ENCODE measurements at regions not wholly inside any gene's neighbourhood (a gene's known extent, or its start where the extent isn't known, plus 50 kb on each side); places are given as distances from the start of the nearest gene placed in this dataset.

DNA sequence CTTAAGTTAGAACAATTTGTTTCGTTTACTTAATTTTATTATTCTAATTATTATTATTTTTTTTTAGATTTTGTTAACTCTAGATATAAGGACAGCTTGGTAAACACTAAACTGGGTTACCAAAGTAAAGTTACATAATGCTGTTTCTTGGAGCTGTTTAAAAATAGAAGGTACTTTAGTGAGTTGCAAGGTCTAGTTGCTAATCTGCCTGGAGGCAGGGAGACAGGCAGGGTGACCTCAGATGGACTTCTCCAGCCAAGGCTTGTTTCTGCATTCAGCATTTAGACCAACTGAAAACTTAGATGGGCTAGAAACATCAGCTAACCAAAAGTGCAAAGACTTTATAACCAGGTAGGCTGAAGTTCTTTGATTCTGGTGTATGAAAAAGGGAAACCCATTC, 336.4 kb upstream of the GRM7 start:
- Mint-ChIP-seq H3K27me3 (ENCODE audit: low read depth in 3 of 3) (no peaks in the 10 kb centered on the region), H3K4me3 (no peak overlapping the region), H3K4me1 (no peaks in the 10 kb centered on the region), H3K9me3 (peaks cover 0 to 9% (median 5%) of the 10 kb centered on the region in 7 donors), H3K36me3 (no peaks in the 10 kb centered on the region), H3K27ac (no peak overlapping the region)
- Histone ChIP-seq H3K4me2 (replicated peaks; ENCODE audit: extremely low read depth, low read length, poor library complexity, severe bottlenecking) (no peak overlapping the region), H3K36me3 (replicated peaks in 1 of 2; ENCODE audit: control insufficient read depth in 1 of 2, insufficient read depth in 2 of 2, low read length in 2 of 2) (no peaks in the 10 kb centered on the region), H2AFZ (ENCODE audit: insufficient read depth, low read depth, low read length, poor library complexity, severe bottlenecking) (no peak overlapping the region), H3K27ac (ENCODE audit: low read depth in 1 of 2, low read length in 2 of 2) (no peak overlapping the region), H3K9ac (ENCODE audit: insufficient read depth, low read length, poor library complexity, severe bottlenecking) (no peak overlapping the region), H3K79me2 (ENCODE audit: insufficient read depth, low read length) (no peaks in the 10 kb centered on the region), H3K4me3 (replicated peaks in 1 of 3; ENCODE audit: low read depth in 2 of 3, low read length in 3 of 3) (no peak overlapping the region), H3K4me1 (ENCODE audit: control insufficient read depth in 1 of 2, insufficient read depth in 2 of 2, low read length in 2 of 2) (no peaks in the 10 kb centered on the region), H3K9me3 (replicated peaks in 1 of 2; ENCODE audit: control insufficient read depth in 1 of 2, insufficient read depth in 1 of 2, low read length in 2 of 2) (peaks cover 11 to 16% of the 10 kb centered on the region in 2 donors), H3K27me3 (ENCODE audit: control insufficient read depth in 2 of 2, insufficient read depth in 2 of 2, low read length in 2 of 2) (no peaks in the 10 kb centered on the region), H4K20me1 (ENCODE audit: insufficient read depth, low read length) (no peaks in the 10 kb centered on the region)
- intact Hi-C loops (cut with micrococcal nuclease), result no loop called here
- TF ChIP-seq, protein P1, sequence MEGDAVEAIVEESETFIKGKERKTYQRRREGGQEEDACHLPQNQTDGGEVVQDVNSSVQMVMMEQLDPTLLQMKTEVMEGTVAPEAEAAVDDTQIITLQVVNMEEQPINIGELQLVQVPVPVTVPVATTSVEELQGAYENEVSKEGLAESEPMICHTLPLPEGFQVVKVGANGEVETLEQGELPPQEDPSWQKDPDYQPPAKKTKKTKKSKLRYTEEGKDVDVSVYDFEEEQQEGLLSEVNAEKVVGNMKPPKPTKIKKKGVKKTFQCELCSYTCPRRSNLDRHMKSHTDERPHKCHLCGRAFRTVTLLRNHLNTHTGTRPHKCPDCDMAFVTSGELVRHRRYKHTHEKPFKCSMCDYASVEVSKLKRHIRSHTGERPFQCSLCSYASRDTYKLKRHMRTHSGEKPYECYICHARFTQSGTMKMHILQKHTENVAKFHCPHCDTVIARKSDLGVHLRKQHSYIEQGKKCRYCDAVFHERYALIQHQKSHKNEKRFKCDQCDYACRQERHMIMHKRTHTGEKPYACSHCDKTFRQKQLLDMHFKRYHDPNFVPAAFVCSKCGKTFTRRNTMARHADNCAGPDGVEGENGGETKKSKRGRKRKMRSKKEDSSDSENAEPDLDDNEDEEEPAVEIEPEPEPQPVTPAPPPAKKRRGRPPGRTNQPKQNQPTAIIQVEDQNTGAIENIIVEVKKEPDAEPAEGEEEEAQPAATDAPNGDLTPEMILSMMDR (IDR thresholded peaks at IDR 0.05), result no peak
- no peak for DNase-seq
- no CpG with 5 or more reads among the region's 1 CpG for WGBS (ENCODE audit: insufficient coverage)

GRCh38 chr3:6526321-6526720, 334.6 kb upstream of the GRM7 start:
- Mint-ChIP-seq H3K27me3 (ENCODE audit: low read depth in 3 of 3) (no peaks in the 10 kb centered on the region), H3K9me3 (peaks cover 0 to 7% (median 2%) of the 10 kb centered on the region in 7 donors), H3K4me3 (no peak overlapping the region), H3K36me3 (no peaks in the 10 kb centered on the region), H3K4me1 (no peaks in the 10 kb centered on the region), H3K27ac (no peak overlapping the region)
- no peaks in the 10 kb centered on the region for H3K4me1 ChIP-seq (ENCODE audit: control insufficient read depth in 1 of 2, insufficient read depth in 2 of 2, low read length in 2 of 2)
- no peak overlapping the region for H3K27ac ChIP-seq (ENCODE audit: low read depth in 1 of 2, low read length in 2 of 2)
- no peaks in the 10 kb centered on the region for H3K27me3 ChIP-seq (ENCODE audit: control insufficient read depth in 2 of 2, insufficient read depth in 2 of 2, low read length in 2 of 2)
- no peak overlapping the region for H2AFZ ChIP-seq (ENCODE audit: insufficient read depth, low read depth, low read length, poor library complexity, severe bottlenecking)
- intact Hi-C loops (cut with micrococcal nuclease), result no loop called here
- TF ChIP-seq, protein P1 (IDR thresholded peaks at IDR 0.05), result no peak
- no peaks in the 10 kb centered on the region for H3K79me2 ChIP-seq (ENCODE audit: insufficient read depth, low read length)
- no peaks in the 10 kb centered on the region for H4K20me1 ChIP-seq (ENCODE audit: insufficient read depth, low read length)
- no peaks in the 10 kb centered on the region for H3K36me3 ChIP-seq (replicated peaks in 1 of 2; ENCODE audit: control insufficient read depth in 1 of 2, insufficient read depth in 2 of 2, low read length in 2 of 2)
- no peak overlapping the region for H3K4me3 ChIP-seq (replicated peaks in 1 of 3; ENCODE audit: low read depth in 2 of 3, low read length in 3 of 3)
- peaks cover 2 to 8% of the 10 kb centered on the region in 2 donors for H3K9me3 ChIP-seq (replicated peaks in 1 of 2; ENCODE audit: control insufficient read depth in 1 of 2, insufficient read depth in 1 of 2, low read length in 2 of 2)
- 89% methylated on average over 5 of the region's 8 CpGs for WGBS (ENCODE audit: insufficient coverage)
- DNase-seq, result no peak
- no peak overlapping the region for H3K9ac ChIP-seq (ENCODE audit: insufficient read depth, low read length, poor library complexity, severe bottlenecking)
- H3K4me2 ChIP-seq (replicated peaks; ENCODE audit: extremely low read depth, low read length, poor library complexity, severe bottlenecking), result no peak overlapping the region
